WTC11 (cell line): ENCODE measurements at regions not wholly inside any gene's neighbourhood (a gene's known extent, or its start where the extent isn't known, plus 50 kb on each side); places are given as distances from the start of the nearest gene placed in this dataset.

Source experiments
- ATAC-seq: fragments of 200-7000 bp; cut with Tn5 transposase; 2 replicates; pipeline ENCODE4 v1.10.0; 2021; ENCODE audit warnings: mild to moderate bottlenecking, moderate library complexity
- CTCF ChIA-PET: fragments of 300-600 bp; sonication (Branson Sonifier 250); formaldehyde crosslinking; loops from one replicate; lab custom pipeline; 2021; ENCODE audit warnings: antibody characterized with exemption; lab: Charles Lee
- POLR2A ChIA-PET: fragments of 350-600 bp; sonication (Branson Sonifier 250); formaldehyde crosslinking; loops from one replicate; lab custom pipeline; 2021; ENCODE audit warnings: antibody characterized with exemption; lab: Charles Lee
- DNase-seq: peaks from one replicate; pipeline ENCODE4 v3.0.0; 2021; ENCODE audit warnings: low spot score
- H3K27ac Mint-ChIP-seq: 2 replicates; pipeline ENCODE4 v1.8.0; 2021; ENCODE audit warnings: mixed read lengths
- H3K27me3 Mint-ChIP-seq: 2 replicates; pipeline ENCODE4 v1.8.0; 2021; ENCODE audit warnings: low read depth, mild to moderate bottlenecking, moderate library complexity, mixed read lengths
- H3K36me3 Mint-ChIP-seq: 2 replicates; pipeline ENCODE4 v1.8.0; 2021; ENCODE audit warnings: mixed read lengths
- H3K4me1 Mint-ChIP-seq: 2 replicates; pipeline ENCODE4 v1.8.0; 2022; ENCODE audit warnings: mixed read lengths
- H3K4me3 Mint-ChIP-seq: 2 replicates; pipeline ENCODE4 v1.8.0; 2021; ENCODE audit warnings: mild to moderate bottlenecking, moderate library complexity, mixed read lengths
- H3K9me3 Mint-ChIP-seq: 2 replicates; pipeline ENCODE4 v1.8.0; 2021; ENCODE audit warnings: mixed read lengths
- GABPB1 ChIP-seq: sonication (generic); formaldehyde crosslinking; IDR thresholded peaks from 2 replicates; pipeline ENCODE4 v1.8.1; 2023; ENCODE audit warnings: mild to moderate bottlenecking, missing genetic modification reagents
- NFATC4 ChIP-seq: fragments of 250-450 bp; sonication (Bioruptor Pico); IDR thresholded peaks from 2 replicates; pipeline ENCODE4 v1.9.0; 2021; ENCODE audit warnings: mild to moderate bottlenecking
- NFYB ChIP-seq: sonication (generic); formaldehyde crosslinking; conservative IDR thresholded peaks from 2 replicates; pipeline ENCODE4 v1.8.0; 2022; ENCODE audit warnings: low read depth, missing genetic modification reagents
- NR2C2 ChIP-seq: sonication (generic); formaldehyde crosslinking; IDR thresholded peaks from 2 replicates; pipeline ENCODE4 v1.8.0; 2022; ENCODE audit warnings: mild to moderate bottlenecking, missing genetic modification reagents
- RORB ChIP-seq: fragments of 250-450 bp; sonication (Bioruptor Pico); IDR thresholded peaks from 2 replicates; pipeline ENCODE4 v1.9.0; 2021; ENCODE audit warnings: mild to moderate bottlenecking
- SMAD4 ChIP-seq: sonication (generic); formaldehyde crosslinking; IDR thresholded peaks from 2 replicates; pipeline ENCODE4 v1.8.0; 2022; ENCODE audit warnings: mild to moderate bottlenecking, missing genetic modification reagents
- TEAD4 ChIP-seq: sonication (generic); formaldehyde crosslinking; IDR thresholded peaks from 2 replicates; pipeline ENCODE4 v1.8.0; 2022; ENCODE audit warnings: mild to moderate bottlenecking, missing genetic modification reagents
- TF ChIP-seq, protein P1 (sequence below): sonication (generic); formaldehyde crosslinking; IDR thresholded peaks from 2 replicates; pipeline ENCODE4 v1.8.1; 2023; ENCODE audit warnings: mild to moderate bottlenecking, missing genetic modification reagents, borderline replicate concordance
- TF ChIP-seq, protein P2 (sequence below): fragments of 250-450 bp; sonication (Bioruptor Pico); IDR thresholded peaks from 2 replicates; pipeline ENCODE4 v1.8.0; 2021; ENCODE audit warnings: mild to moderate bottlenecking
- TF ChIP-seq, protein P3 (sequence below): fragments of 250-450 bp; sonication (Bioruptor Pico); IDR thresholded peaks from 2 replicates; pipeline ENCODE4 v1.9.0; 2021; ENCODE audit warnings: mild to moderate bottlenecking
- TF ChIP-seq, protein P4 (sequence below): sonication (generic); formaldehyde crosslinking; IDR thresholded peaks from 2 replicates; pipeline ENCODE4 v1.8.1; 2022; ENCODE audit warnings: missing genetic modification reagents, borderline replicate concordance
- TF ChIP-seq, protein P5 (sequence below): fragments of 250-450 bp; sonication (Bioruptor Pico); conservative IDR thresholded peaks from 2 replicates; pipeline ENCODE4 v1.9.0; 2021; ENCODE audit warnings: mild to moderate bottlenecking
- TF ChIP-seq, protein P6 (sequence below): fragments of 250-450 bp; sonication (Bioruptor Pico); IDR thresholded peaks from 2 replicates; pipeline ENCODE4 v1.9.0; 2021; ENCODE audit warnings: mild to moderate bottlenecking

DNA sequence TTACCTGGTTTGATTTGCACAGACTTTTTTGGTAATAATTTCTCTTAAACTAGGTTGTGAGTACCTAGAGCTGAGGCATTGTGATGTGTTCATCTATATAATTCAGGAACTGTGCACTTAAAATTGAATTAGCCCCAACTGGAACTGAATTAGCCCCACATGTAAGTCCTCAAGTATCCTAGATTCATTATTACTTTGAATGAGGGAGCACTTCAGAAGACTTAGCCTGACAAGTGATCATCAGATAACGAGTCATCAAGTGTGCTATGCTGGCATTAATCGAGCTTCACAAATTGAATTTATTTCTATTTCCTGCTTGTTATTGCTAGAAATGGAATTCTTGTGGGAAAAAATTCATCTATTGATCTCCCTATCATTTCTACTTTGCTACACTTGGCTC, 323.4 kb upstream of the SEMA3D start (continued):
- TF ChIP-seq TEAD4 (CRISPR knock-in tag) (no peak), NFATC4 (CRISPR knock-in tag) (no peak), RORB (no peak)
- TF ChIP-seq, protein P1, sequence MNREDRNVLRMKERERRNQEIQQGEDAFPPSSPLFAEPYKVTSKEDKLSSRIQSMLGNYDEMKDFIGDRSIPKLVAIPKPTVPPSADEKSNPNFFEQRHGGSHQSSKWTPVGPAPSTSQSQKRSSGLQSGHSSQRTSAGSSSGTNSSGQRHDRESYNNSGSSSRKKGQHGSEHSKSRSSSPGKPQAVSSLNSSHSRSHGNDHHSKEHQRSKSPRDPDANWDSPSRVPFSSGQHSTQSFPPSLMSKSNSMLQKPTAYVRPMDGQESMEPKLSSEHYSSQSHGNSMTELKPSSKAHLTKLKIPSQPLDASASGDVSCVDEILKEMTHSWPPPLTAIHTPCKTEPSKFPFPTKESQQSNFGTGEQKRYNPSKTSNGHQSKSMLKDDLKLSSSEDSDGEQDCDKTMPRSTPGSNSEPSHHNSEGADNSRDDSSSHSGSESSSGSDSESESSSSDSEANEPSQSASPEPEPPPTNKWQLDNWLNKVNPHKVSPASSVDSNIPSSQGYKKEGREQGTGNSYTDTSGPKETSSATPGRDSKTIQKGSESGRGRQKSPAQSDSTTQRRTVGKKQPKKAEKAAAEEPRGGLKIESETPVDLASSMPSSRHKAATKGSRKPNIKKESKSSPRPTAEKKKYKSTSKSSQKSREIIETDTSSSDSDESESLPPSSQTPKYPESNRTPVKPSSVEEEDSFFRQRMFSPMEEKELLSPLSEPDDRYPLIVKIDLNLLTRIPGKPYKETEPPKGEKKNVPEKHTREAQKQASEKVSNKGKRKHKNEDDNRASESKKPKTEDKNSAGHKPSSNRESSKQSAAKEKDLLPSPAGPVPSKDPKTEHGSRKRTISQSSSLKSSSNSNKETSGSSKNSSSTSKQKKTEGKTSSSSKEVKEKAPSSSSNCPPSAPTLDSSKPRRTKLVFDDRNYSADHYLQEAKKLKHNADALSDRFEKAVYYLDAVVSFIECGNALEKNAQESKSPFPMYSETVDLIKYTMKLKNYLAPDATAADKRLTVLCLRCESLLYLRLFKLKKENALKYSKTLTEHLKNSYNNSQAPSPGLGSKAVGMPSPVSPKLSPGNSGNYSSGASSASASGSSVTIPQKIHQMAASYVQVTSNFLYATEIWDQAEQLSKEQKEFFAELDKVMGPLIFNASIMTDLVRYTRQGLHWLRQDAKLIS (CRISPR knock-in tag): no peak

DNA sequence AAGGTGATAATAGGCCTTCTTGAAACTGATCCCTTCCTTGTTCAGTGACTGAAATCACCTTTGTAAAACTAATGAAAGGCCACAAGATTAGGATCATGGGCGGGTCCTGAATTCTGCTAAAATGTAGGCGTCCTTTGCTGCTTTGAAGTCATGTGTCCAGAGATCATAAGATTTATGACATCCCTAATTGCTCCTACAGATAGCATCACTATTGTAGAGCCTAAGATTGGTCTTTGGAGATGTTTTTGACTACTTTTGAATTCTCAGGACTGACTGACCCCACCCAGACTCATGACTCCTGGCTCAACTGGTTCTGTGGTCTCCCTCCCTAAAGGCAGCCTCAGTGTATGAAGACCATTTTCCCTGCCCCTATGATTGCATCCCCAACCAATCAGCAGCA, 322.6 kb upstream of the SEMA3D start:
- CTCF ChIA-PET: no interaction called here
- TF ChIP-seq, protein P2, sequence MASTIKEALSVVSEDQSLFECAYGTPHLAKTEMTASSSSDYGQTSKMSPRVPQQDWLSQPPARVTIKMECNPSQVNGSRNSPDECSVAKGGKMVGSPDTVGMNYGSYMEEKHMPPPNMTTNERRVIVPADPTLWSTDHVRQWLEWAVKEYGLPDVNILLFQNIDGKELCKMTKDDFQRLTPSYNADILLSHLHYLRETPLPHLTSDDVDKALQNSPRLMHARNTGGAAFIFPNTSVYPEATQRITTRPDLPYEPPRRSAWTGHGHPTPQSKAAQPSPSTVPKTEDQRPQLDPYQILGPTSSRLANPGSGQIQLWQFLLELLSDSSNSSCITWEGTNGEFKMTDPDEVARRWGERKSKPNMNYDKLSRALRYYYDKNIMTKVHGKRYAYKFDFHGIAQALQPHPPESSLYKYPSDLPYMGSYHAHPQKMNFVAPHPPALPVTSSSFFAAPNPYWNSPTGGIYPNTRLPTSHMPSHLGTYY (CRISPR knock-in tag): no peak
- TF ChIP-seq, protein P3, sequence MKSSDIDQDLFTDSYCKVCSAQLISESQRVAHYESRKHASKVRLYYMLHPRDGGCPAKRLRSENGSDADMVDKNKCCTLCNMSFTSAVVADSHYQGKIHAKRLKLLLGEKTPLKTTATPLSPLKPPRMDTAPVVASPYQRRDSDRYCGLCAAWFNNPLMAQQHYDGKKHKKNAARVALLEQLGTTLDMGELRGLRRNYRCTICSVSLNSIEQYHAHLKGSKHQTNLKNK (CRISPR knock-in tag): no peak
- TF ChIP-seq, protein P4, sequence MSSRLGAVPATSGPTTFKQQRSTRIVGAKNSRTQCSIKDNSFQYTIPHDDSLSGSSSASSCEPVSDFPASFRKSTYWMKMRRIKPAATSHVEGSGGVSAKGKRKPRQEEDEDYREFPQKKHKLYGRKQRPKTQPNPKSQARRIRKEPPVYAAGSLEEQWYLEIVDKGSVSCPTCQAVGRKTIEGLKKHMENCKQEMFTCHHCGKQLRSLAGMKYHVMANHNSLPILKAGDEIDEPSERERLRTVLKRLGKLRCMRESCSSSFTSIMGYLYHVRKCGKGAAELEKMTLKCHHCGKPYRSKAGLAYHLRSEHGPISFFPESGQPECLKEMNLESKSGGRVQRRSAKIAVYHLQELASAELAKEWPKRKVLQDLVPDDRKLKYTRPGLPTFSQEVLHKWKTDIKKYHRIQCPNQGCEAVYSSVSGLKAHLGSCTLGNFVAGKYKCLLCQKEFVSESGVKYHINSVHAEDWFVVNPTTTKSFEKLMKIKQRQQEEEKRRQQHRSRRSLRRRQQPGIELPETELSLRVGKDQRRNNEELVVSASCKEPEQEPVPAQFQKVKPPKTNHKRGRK (CRISPR knock-in tag): no peak
- no peak for TF ChIP-seq NFYB
- TF ChIP-seq, protein P5, sequence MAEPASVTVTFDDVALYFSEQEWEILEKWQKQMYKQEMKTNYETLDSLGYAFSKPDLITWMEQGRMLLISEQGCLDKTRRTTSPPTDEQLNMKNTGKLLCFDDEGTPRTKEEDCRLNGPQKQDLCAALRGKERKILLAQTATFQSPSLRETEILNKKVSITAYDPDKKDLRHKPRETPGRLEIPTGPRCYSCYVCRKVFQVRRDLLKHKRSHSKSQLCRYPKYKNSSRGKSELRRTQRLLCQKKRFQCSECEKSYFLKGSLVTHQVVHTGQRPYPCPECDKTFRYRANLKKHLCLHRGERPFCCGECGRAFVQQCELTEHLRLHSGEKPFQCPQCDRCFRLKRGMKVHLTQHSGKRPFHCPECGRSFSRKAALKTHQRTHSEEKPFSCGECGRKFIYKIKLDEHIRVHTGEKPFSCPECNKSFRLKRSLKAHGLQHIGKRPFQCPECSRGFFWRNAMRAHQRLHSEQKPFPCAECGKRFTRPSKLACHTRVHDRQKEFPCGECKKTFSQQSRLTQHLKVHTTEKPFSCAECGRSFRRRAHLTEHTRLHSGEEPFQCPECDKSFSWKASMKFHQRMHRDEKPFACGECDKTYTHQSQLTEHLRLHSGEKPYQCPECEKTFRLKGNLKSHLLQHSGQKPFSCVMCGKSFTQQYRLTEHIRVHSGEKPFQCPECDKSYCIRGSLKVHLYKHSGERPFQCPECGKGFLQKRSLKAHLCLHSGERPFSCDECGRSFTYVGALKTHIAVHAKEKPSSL (CRISPR knock-in tag): no peak
- TF ChIP-seq NR2C2 (CRISPR knock-in tag): no peak
- TF ChIP-seq SMAD4 (CRISPR knock-in tag): no peak
- TF ChIP-seq, protein P6, sequence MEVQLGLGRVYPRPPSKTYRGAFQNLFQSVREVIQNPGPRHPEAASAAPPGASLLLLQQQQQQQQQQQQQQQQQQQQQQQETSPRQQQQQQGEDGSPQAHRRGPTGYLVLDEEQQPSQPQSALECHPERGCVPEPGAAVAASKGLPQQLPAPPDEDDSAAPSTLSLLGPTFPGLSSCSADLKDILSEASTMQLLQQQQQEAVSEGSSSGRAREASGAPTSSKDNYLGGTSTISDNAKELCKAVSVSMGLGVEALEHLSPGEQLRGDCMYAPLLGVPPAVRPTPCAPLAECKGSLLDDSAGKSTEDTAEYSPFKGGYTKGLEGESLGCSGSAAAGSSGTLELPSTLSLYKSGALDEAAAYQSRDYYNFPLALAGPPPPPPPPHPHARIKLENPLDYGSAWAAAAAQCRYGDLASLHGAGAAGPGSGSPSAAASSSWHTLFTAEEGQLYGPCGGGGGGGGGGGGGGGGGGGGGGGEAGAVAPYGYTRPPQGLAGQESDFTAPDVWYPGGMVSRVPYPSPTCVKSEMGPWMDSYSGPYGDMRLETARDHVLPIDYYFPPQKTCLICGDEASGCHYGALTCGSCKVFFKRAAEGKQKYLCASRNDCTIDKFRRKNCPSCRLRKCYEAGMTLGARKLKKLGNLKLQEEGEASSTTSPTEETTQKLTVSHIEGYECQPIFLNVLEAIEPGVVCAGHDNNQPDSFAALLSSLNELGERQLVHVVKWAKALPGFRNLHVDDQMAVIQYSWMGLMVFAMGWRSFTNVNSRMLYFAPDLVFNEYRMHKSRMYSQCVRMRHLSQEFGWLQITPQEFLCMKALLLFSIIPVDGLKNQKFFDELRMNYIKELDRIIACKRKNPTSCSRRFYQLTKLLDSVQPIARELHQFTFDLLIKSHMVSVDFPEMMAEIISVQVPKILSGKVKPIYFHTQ (CRISPR knock-in tag): no peak
- TF ChIP-seq GABPB1 (CRISPR knock-in tag): no peak
- POLR2A ChIA-PET: no interaction called here
- DNase-seq: no peak
- Mint-ChIP-seq H3K27me3 (no peaks in the 10 kb centered on the region), H3K4me1 (0 out of 2 replicates have a peak, but pooled peaks cover 2% of the 10 kb centered on the region), H3K36me3 (no peaks in the 10 kb centered on the region), H3K4me3 (no peak overlapping the region), H3K27ac (no peak overlapping the region), H3K9me3 (no peaks in the 10 kb centered on the region)
- no peak for ATAC-seq
